ENCODE measurements at regions not wholly inside any gene's neighbourhood (a gene's known extent, or its start where the extent isn't known, plus 50 kb on each side); places are given as distances from the start of the nearest gene placed in this dataset.

- TF ChIP-seq CTCF (optimal IDR thresholded peaks at IDR 0.05 in 1 of 3, IDR thresholded peaks at IDR 0.05 in 1 of 3, conservative IDR thresholded peaks at IDR 0.05 in 1 of 3; ENCODE audit: extremely low read depth in 1 of 3, insufficient read depth in 2 of 3, low read length in 3 of 3) (no peak), EZH2 (IDR thresholded peaks at IDR 0.05; ENCODE audit: low read length) (no peak)
These were observed 235.8 kb downstream of the NEDD1 start for GRCh38 chr12:97142737-97143410.
